ENCODE measurements at regions not wholly inside any gene's neighbourhood (a gene's known extent, or its start where the extent isn't known, plus 50 kb on each side); places are given as distances from the start of the nearest gene placed in this dataset.

DNA sequence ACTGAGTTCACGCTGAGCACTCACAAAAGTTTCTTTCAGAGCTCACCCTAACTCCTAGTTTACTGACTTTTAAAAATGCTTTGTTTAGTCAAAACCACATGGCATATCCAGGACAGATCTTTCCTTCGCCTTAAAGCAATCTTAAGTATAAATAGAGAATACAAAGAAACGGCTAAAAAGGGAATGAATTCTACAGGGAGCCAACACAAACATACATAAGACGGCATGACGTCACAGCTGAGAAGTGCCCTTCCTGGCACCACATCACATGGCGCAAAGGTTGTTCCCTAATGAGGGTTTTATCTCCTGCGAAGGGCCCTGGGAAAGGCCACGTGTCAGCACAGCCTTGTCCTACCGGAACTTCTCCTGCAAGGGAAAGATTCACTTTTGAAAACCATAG, 141.3 kb downstream of the IRX1 start:
- Histone ChIP-seq H3K36me3 (ENCODE audit: control insufficient read depth, insufficient read depth, low read length) (no peaks in the 10 kb centered on the region), H3K27me3 (replicated peaks; ENCODE audit: control insufficient read depth, insufficient read depth, low read length) (no peaks in the 10 kb centered on the region), H3K4me1 (no peaks in the 10 kb centered on the region), H3K9me3 (no peaks in the 10 kb centered on the region), H3K4me3 (ENCODE audit: low read depth, low read length) (no peak overlapping the region)
- BruUV-seq (replicated peaks) = no TSS peak
- H3K36me3 Mint-ChIP-seq (ENCODE audit: insufficient read depth, unreplicated experiment) = no peaks in the 10 kb centered on the region
- TF ChIP-seq, protein P1, sequence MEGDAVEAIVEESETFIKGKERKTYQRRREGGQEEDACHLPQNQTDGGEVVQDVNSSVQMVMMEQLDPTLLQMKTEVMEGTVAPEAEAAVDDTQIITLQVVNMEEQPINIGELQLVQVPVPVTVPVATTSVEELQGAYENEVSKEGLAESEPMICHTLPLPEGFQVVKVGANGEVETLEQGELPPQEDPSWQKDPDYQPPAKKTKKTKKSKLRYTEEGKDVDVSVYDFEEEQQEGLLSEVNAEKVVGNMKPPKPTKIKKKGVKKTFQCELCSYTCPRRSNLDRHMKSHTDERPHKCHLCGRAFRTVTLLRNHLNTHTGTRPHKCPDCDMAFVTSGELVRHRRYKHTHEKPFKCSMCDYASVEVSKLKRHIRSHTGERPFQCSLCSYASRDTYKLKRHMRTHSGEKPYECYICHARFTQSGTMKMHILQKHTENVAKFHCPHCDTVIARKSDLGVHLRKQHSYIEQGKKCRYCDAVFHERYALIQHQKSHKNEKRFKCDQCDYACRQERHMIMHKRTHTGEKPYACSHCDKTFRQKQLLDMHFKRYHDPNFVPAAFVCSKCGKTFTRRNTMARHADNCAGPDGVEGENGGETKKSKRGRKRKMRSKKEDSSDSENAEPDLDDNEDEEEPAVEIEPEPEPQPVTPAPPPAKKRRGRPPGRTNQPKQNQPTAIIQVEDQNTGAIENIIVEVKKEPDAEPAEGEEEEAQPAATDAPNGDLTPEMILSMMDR (IDR thresholded peaks at IDR 0.05; ENCODE audit: insufficient read depth in 1 of 2, low read depth in 1 of 2, low read length in 1 of 2, severe bottlenecking in 1 of 2, unreplicated experiment in 1 of 2) = no peak
- POLR2A ChIA-PET = no interaction called here
- H3K4me1 Mint-ChIP-seq (ENCODE audit: low read depth, unreplicated experiment) = no peaks in the 10 kb centered on the region
- intact Hi-C loops (cut with micrococcal nuclease; ENCODE audit: unreplicated experiment) = no loop called here
- peaks cover 2% of the 10 kb centered on the region for H3K27me3 Mint-ChIP-seq (ENCODE audit: insufficient read depth, unreplicated experiment)
- H3K27ac Mint-ChIP-seq (ENCODE audit: unreplicated experiment) = no peak overlapping the region
- DNase-seq = no peak
- H3K4me3 Mint-ChIP-seq (ENCODE audit: unreplicated experiment) = no peak overlapping the region
- CTCF ChIA-PET = no interaction called here
- peaks cover 12% of the 10 kb centered on the region for H3K9me3 Mint-ChIP-seq (ENCODE audit: unreplicated experiment)

DNA sequence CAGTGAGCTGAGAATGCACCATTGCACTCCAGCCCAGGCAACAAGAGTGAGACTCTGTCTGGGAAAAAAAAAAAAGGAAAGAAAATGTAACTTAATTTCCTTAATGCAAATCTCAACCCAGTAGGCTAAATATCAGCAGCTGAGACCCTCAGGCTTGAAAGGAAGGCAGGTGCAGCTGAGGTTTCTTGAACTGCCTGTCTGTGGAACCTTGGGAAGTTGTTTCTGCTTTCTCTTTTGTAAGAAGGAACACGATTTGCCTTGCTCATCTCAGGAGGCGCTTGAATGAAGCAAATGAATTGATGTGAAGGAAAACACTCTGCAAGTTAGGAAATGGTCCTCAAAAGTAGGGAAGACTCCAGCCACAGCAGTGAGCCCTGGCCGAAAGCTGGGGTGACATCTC, 143.3 kb downstream of the IRX1 start:
- no peaks in the 10 kb centered on the region for H3K9me3 ChIP-seq
- POLR2A ChIA-PET = no interaction called here
- CTCF ChIA-PET = no interaction called here

DNA sequence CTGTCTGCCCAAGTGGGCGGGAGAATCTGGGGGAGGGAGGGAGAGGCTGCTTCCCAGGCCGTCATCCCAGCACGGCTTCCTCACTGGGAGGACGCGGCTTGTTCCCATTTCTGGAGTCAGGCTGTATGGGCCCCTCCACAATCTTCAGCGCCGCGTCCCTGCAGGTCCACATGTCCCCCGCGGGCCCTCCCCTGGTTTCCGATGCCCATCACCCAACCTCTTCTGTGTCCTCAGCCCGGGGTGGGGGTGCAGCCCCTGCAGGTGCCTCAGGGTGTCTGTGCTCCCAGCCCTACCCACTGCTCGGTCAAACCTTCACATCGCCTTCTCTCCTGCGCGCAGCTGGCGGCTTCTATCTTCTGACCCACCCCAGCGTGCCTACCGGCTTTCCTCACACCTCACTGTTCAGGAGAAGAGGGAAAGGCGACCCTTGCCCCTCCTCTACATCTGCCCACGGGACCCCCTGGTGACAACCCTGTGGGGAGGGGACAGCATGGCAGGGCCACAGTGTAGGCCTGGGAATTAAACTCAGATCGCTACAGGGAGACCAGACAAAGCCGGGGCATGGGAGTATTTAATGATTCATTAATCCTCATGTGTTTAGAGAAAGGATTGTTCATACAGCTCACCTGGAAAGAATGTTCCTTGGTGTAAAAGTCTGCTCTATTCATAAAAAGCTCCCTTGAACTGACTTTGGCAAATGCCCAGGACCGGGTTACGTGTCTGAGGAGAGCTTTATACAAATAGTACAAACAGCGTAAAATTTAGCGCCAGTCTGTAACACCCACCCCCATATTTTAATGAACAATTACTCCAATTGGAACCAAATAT, 145.1 kb downstream of the IRX1 start:
- no peaks in the 10 kb centered on the region for H3K4me1 Mint-ChIP-seq (ENCODE audit: low read depth, unreplicated experiment)
- no peak for DNase-seq
- Histone ChIP-seq H3K9me3 (no peaks in the 10 kb centered on the region), H3K36me3 (ENCODE audit: control insufficient read depth, insufficient read depth, low read length) (no peaks in the 10 kb centered on the region), H3K4me1 (no peaks in the 10 kb centered on the region), H3K27me3 (replicated peaks; ENCODE audit: control insufficient read depth, insufficient read depth, low read length) (no peaks in the 10 kb centered on the region), H3K4me3 (ENCODE audit: low read depth, low read length) (no peak overlapping the region)
- H3K27me3 Mint-ChIP-seq (ENCODE audit: insufficient read depth, unreplicated experiment) = no peaks in the 10 kb centered on the region
- H3K36me3 Mint-ChIP-seq (ENCODE audit: insufficient read depth, unreplicated experiment) = no peaks in the 10 kb centered on the region
- H3K9me3 Mint-ChIP-seq (ENCODE audit: unreplicated experiment) = peaks cover 18% of the 10 kb centered on the region
- intact Hi-C loops (cut with micrococcal nuclease; ENCODE audit: unreplicated experiment) = no loop called here
- TF ChIP-seq, protein P1 (IDR thresholded peaks at IDR 0.05; ENCODE audit: insufficient read depth in 1 of 2, low read depth in 1 of 2, low read length in 1 of 2, severe bottlenecking in 1 of 2, unreplicated experiment in 1 of 2) = no peak
- POLR2A ChIA-PET = no interaction called here
- no peak overlapping the region for H3K27ac Mint-ChIP-seq (ENCODE audit: unreplicated experiment)
- CTCF ChIA-PET = no interaction called here
- no peak overlapping the region for H3K4me3 Mint-ChIP-seq (ENCODE audit: unreplicated experiment)
- no TSS peak for BruUV-seq (replicated peaks)

More for the DNA sequence above, 143.3 kb downstream of the IRX1 start:
- Mint-ChIP-seq H3K4me1 (ENCODE audit: low read depth, unreplicated experiment) (no peaks in the 10 kb centered on the region), H3K27ac (ENCODE audit: unreplicated experiment) (no peak overlapping the region), H3K27me3 (ENCODE audit: insufficient read depth, unreplicated experiment) (peaks cover 2% of the 10 kb centered on the region), H3K9me3 (ENCODE audit: unreplicated experiment) (peaks cover 18% of the 10 kb centered on the region), H3K4me3 (ENCODE audit: unreplicated experiment) (no peak overlapping the region), H3K36me3 (ENCODE audit: insufficient read depth, unreplicated experiment) (no peaks in the 10 kb centered on the region)
- H3K36me3 ChIP-seq (ENCODE audit: control insufficient read depth, insufficient read depth, low read length) = no peaks in the 10 kb centered on the region
- no TSS peak for BruUV-seq (replicated peaks)
- H3K4me1 ChIP-seq = no peaks in the 10 kb centered on the region
- TF ChIP-seq, protein P1 (IDR thresholded peaks at IDR 0.05; ENCODE audit: insufficient read depth in 1 of 2, low read depth in 1 of 2, low read length in 1 of 2, severe bottlenecking in 1 of 2, unreplicated experiment in 1 of 2) = no peak
- intact Hi-C loops (cut with micrococcal nuclease; ENCODE audit: unreplicated experiment) = no loop called here
- no peaks in the 10 kb centered on the region for H3K27me3 ChIP-seq (replicated peaks; ENCODE audit: control insufficient read depth, insufficient read depth, low read length)
- DNase-seq = no peak
- H3K4me3 ChIP-seq (ENCODE audit: low read depth, low read length) = no peak overlapping the region

All from Caco-2 (cell line).